Aorta (tissue), 5 donors: ENCODE measurements at regions not wholly inside any gene's neighbourhood (a gene's known extent, or its start where the extent isn't known, plus 50 kb on each side); places are given as distances from the start of the nearest gene placed in this dataset.

Source experiments
- ATAC-seq: fragments of 200-7000 bp; cut with Tn5 transposase; one replicate; pipeline ENCODE4 v1.9.1; 2022; ENCODE audit warnings: moderate library complexity; ENCODE audit not compliant: low FRiP score
- DNase-seq, 2 donors: peaks; one replicate each; pipeline ENCODE4 v3.0.0-alpha.2; 2020
- H3K27ac ChIP-seq, 2 donors: one replicate each; pipeline ENCODE4 v1.5.1; 2013; ENCODE audit warnings: low read length in 2 of 2, mild to moderate bottlenecking in 2 of 2, moderate library complexity in 2 of 2, control low read depth in 1 of 2, inconsistent platforms in 1 of 2, low read depth in 1 of 2
- H3K27me3 ChIP-seq, 2 donors: one replicate each; pipeline ENCODE4 v1.6.1; 2013; ENCODE audit warnings: control low read depth in 1 of 2, low read length in 1 of 2, mild to moderate bottlenecking in 1 of 2, moderate library complexity in 1 of 2; ENCODE audit not compliant: insufficient read depth in 2 of 2, control insufficient read depth in 1 of 2
- H3K36me3 ChIP-seq, 2 donors: one replicate each; pipeline ENCODE4 v1.6.1; 2013; ENCODE audit warnings: control low read depth in 1 of 2, low read length in 1 of 2, mild to moderate bottlenecking in 1 of 2; ENCODE audit not compliant: insufficient read depth in 2 of 2, control insufficient read depth in 1 of 2
- H3K4me1 ChIP-seq, 2 donors: one replicate each; pipeline ENCODE4 v1.6.1; 2013; ENCODE audit warnings: low read length in 2 of 2, control low read depth in 1 of 2, mild to moderate bottlenecking in 1 of 2, moderate library complexity in 1 of 2; ENCODE audit not compliant: insufficient read depth in 2 of 2, control insufficient read depth in 1 of 2
- H3K4me3 ChIP-seq, 2 donors: one replicate each; pipeline ENCODE4 v1.5.1; 2013; ENCODE audit warnings: low read length in 2 of 2, control low read depth in 1 of 2, mild to moderate bottlenecking in 1 of 2
- H3K9me3 ChIP-seq: one replicate; pipeline ENCODE4 v1.6.1; 2013; ENCODE audit warnings: mild to moderate bottlenecking, low read length; ENCODE audit not compliant: control insufficient read depth
- WGBS, 2 donors: extraction: QIAGEN DNeasy Blood & Tissue Kit; methylation state at CpG; one replicate each; pipeline ENCODE4 v1.1.7; 2013; 5-methylcytosine and 5-hydroxymethylcytosine counted together
- intact Hi-C, 2 donors: fragments of 100-400 bp; cut with DNase I; formaldehyde crosslinking; loops; one replicate each; pipeline versions ENCODE4 v1.14.2 to v1.15.0; 2022
- donor health status: healthy with polysubstance abuse.
- donor health status: Bipolar disorder and iron deficiency.
- donor health status: DM: no; HTN: no; CAD: no.
- donor health status: DM: no; HTN: no; CAD: no.
- donor health status: DM: yes; HTN: yes; CAD: no.

- Histone ChIP-seq H3K9me3 (no peaks in the 10 kb centered on the region), H3K4me1 (no peaks in the 10 kb centered on the region), H3K27ac (no peak overlapping the region), H3K27me3 (no peaks in the 10 kb centered on the region), H3K4me3 (no peak overlapping the region), H3K36me3 (no peaks in the 10 kb centered on the region)
- DNase-seq: no peak
- WGBS, 2 donors: 89 to 90% methylated on average over 2 of the region's 2 CpGs
- intact Hi-C loops: no loop called here
- ATAC-seq: no peak
Measured at GRCh38 chr12:87930033-87930432, 99.2 kb downstream of the C12orf50 start.

GRCh38 chr12:87929346-87929745 is 99.9 kb downstream of the C12orf50 start:
- intact Hi-C loops: no loop called here
- 82 to 86% methylated on average over 2 of the region's 2 CpGs for WGBS, 2 donors
- Histone ChIP-seq H3K27me3 (no peaks in the 10 kb centered on the region), H3K4me3 (no peak overlapping the region), H3K9me3 (no peaks in the 10 kb centered on the region), H3K4me1 (no peaks in the 10 kb centered on the region), H3K36me3 (no peaks in the 10 kb centered on the region), H3K27ac (no peak overlapping the region)
- DNase-seq (no peak), ATAC-seq (no peak)

GRCh38 chr12:87928031-87928430 is 101.2 kb downstream of the C12orf50 start:
- 41 to 58% methylated on average over 1 of the region's 1 CpG for WGBS, 2 donors
- Histone ChIP-seq H3K36me3 (no peaks in the 10 kb centered on the region), H3K27me3 (no peaks in the 10 kb centered on the region), H3K4me3 (no peak overlapping the region), H3K9me3 (no peaks in the 10 kb centered on the region), H3K27ac (no peak overlapping the region), H3K4me1 (no peaks in the 10 kb centered on the region)
- no peak for DNase-seq
- no peak for ATAC-seq
- intact Hi-C loops: no loop called here

GRCh38 chr12:87925021-87925420 is 104.2 kb downstream of the C12orf50 start:
- no peak for DNase-seq
- Histone ChIP-seq H3K4me1 (no peaks in the 10 kb centered on the region), H3K9me3 (no peaks in the 10 kb centered on the region), H3K4me3 (no peak overlapping the region), H3K27me3 (no peaks in the 10 kb centered on the region), H3K27ac (no peak overlapping the region), H3K36me3 (no peaks in the 10 kb centered on the region)
- WGBS, 2 donors: 71 to 78% methylated on average over 2 of the region's 2 CpGs
- no peak for ATAC-seq
- intact Hi-C loops: no loop called here

GRCh38 chr12:87924149-87924548 is 105.1 kb downstream of the C12orf50 start:
- DNase-seq (no peak), ATAC-seq (no peak)
- H3K4me1 ChIP-seq: no peaks in the 10 kb centered on the region
- no peak overlapping the region for H3K27ac ChIP-seq
- no peak overlapping the region for H3K4me3 ChIP-seq
- no peaks in the 10 kb centered on the region for H3K27me3 ChIP-seq
- intact Hi-C loops: no loop called here
- H3K9me3 ChIP-seq: no peaks in the 10 kb centered on the region
- no peaks in the 10 kb centered on the region for H3K36me3 ChIP-seq

- H3K27ac ChIP-seq: no peak overlapping the region
- no peak overlapping the region for H3K4me3 ChIP-seq
- H3K4me1 ChIP-seq: no peaks in the 10 kb centered on the region
- H3K36me3 ChIP-seq: no peaks in the 10 kb centered on the region
- WGBS, 2 donors: 82 to 87% methylated on average over 3 of the region's 3 CpGs
- H3K27me3 ChIP-seq: no peaks in the 10 kb centered on the region
- intact Hi-C loops: no loop called here
- ATAC-seq (no peak), DNase-seq (no peak)
- no peaks in the 10 kb centered on the region for H3K9me3 ChIP-seq
Measured at GRCh38 chr12:87923361-87923760, 105.8 kb downstream of the C12orf50 start.

- Histone ChIP-seq H3K9me3 (no peaks in the 10 kb centered on the region), H3K27ac (no peak overlapping the region), H3K36me3 (no peaks in the 10 kb centered on the region), H3K4me1 (no peaks in the 10 kb centered on the region), H3K4me3 (no peak overlapping the region), H3K27me3 (no peaks in the 10 kb centered on the region)
- no peak for DNase-seq
- WGBS, 2 donors: 62 to 70% methylated on average over 2 of the region's 2 CpGs
- no peak for ATAC-seq
- intact Hi-C loops: no loop called here
Measured at GRCh38 chr12:87922736-87923135, 106.5 kb downstream of the C12orf50 start.

GRCh38 chr12:87921621-87922020 is 107.6 kb downstream of the C12orf50 start:
- Histone ChIP-seq H3K27me3 (no peaks in the 10 kb centered on the region), H3K27ac (no peak overlapping the region), H3K36me3 (no peaks in the 10 kb centered on the region), H3K4me1 (no peaks in the 10 kb centered on the region), H3K9me3 (no peaks in the 10 kb centered on the region), H3K4me3 (no peak overlapping the region)
- 67 to 75% methylated on average over 4 of the region's 4 CpGs for WGBS, 2 donors
- no peak for DNase-seq
- ATAC-seq: no peak
- intact Hi-C loops: no loop called here

GRCh38 chr12:87920139-87920538 is 109.1 kb downstream of the C12orf50 start:
- H3K36me3 ChIP-seq: no peaks in the 10 kb centered on the region
- no peak overlapping the region for H3K27ac ChIP-seq
- no peaks in the 10 kb centered on the region for H3K27me3 ChIP-seq
- intact Hi-C loops: no loop called here
- no peaks in the 10 kb centered on the region for H3K9me3 ChIP-seq
- ATAC-seq (no peak), DNase-seq (no peak)
- H3K4me1 ChIP-seq: no peaks in the 10 kb centered on the region
- H3K4me3 ChIP-seq: no peak overlapping the region
